Right lobe of liver (tissue), 6 donors: ENCODE measurements at regions not wholly inside any gene's neighbourhood (a gene's known extent, or its start where the extent isn't known, plus 50 kb on each side); places are given as distances from the start of the nearest gene placed in this dataset.

ENCODE experiments used
- ATAC-seq, 4 donors: fragments of 200-7000 bp; cut with Tn5 transposase; one replicate each; pipeline ENCODE4 v1.9.1; 2020; ENCODE audit warnings: mild to moderate bottlenecking in 4 of 4, moderate library complexity in 4 of 4
- DNase-seq, 3 donors: peaks; one replicate each; pipeline ENCODE4 v3.0.0-alpha.2; 2020
- H3K27ac ChIP-seq, 3 donors: fragments of 200-600 bp; one replicate each; pipeline ENCODE4 v1.8.0; 2022
- H3K27me3 ChIP-seq, 2 donors: fragments of 200-600 bp; one replicate each; pipeline ENCODE4 v1.8.0; 2022
- H3K36me3 ChIP-seq, 4 donors: fragments of 200-600 bp; sonication (generic) in 1 of 4; one replicate each; pipeline versions ENCODE4 v1.5.1 to v1.8.0; 2017 to 2022; ENCODE audit warnings: control low read depth in 1 of 4
- H3K4me1 ChIP-seq, 4 donors: fragments of 200-600 bp; sonication (generic) in 1 of 4; one replicate each; pipeline versions ENCODE4 v1.5.1 to v1.8.0; 2017 to 2022; ENCODE audit warnings: control low read depth in 1 of 4
- H3K4me3 ChIP-seq, 3 donors: fragments of 200-600 bp; one replicate each; pipeline ENCODE4 v1.8.0; 2022
- H3K9me3 ChIP-seq, 4 donors: fragments of 200-600 bp; sonication (generic) in 1 of 4; one replicate each; pipeline versions ENCODE4 v1.5.1 to v1.8.0; 2017 to 2022; ENCODE audit warnings: control low read depth in 1 of 4
- CTCF ChIP-seq, 4 donors: fragments of 200-600 bp in 3 of 4; fragments of 450-650 bp in 1 of 4; IDR thresholded peaks; one replicate each; pipeline versions ENCODE4 v1.5.1 to v1.8.0; 2016 to 2022; ENCODE audit warnings: antibody characterized with exemption in 4 of 4, mild to moderate bottlenecking in 2 of 4
- POLR2A ChIP-seq: fragments of 450-650 bp; IDR thresholded peaks from one replicate; pipeline ENCODE4 v1.6.1; 2017; ENCODE audit warnings: antibody characterized with exemption, mild to moderate bottlenecking
- WGBS: methylation state at CpG from one replicate; pipeline ENCODE4 v1.1.6; 2018; ENCODE audit warnings: low coverage, low lambda C conversion rate; ENCODE audit not compliant: insufficient coverage; ENCODE audit errors: missing lambda C conversion rate; 5-methylcytosine and 5-hydroxymethylcytosine counted together
- intact Hi-C, 2 donors: fragments of 100-400 bp; cut with DNase I; formaldehyde crosslinking; loops; one replicate each; pipeline versions ENCODE4 v1.11.2 to v1.14.1; 2022
- donor health status: DM: no; HTN: yes; CAD: no.
- donor health status: DM: no; HTN: no; CAD: no.
- donor health status: DM: no; HTN: no; CAD: no.
- donor health status: DM: no; HTN: yes; CAD: no.
- donor health status: DM: no; HTN: yes; CAD: no.

GRCh38 chr9:11931751-11932150 lies 761.4 kb upstream of the TYRP1 start:
- ATAC-seq (no peak), DNase-seq (no peak)
- no peaks in the 10 kb centered on the region for H3K36me3 ChIP-seq
- WGBS: 53% methylated on average over 3 of the region's 3 CpGs
- intact Hi-C loops: no loop called here
- TF ChIP-seq CTCF (IDR thresholded peaks at IDR 0.05): no peak
- TF ChIP-seq POLR2A: no peak
- H3K9me3 ChIP-seq: no peaks in the 10 kb centered on the region
- H3K27ac ChIP-seq: no peak overlapping the region
- no peak overlapping the region for H3K4me3 ChIP-seq
- no peaks in the 10 kb centered on the region for H3K27me3 ChIP-seq
- no peaks in the 10 kb centered on the region for H3K4me1 ChIP-seq

- Histone ChIP-seq H3K4me1 (no peaks in the 10 kb centered on the region), H3K4me3 (no peak overlapping the region), H3K9me3 (no peaks in the 10 kb centered on the region), H3K27me3 (no peaks in the 10 kb centered on the region), H3K27ac (no peak overlapping the region), H3K36me3 (no peaks in the 10 kb centered on the region)
- intact Hi-C loops: no loop called here
- DNase-seq: no peak
- ATAC-seq: no peak
- TF ChIP-seq CTCF (IDR thresholded peaks at IDR 0.05) (no peak), POLR2A (no peak)
Observed at GRCh38 chr9:11933926-11934325, 759.3 kb upstream of the TYRP1 start.

- no peak for ATAC-seq
Observed at GRCh38 chr9:11946531-11946930, 746.7 kb upstream of the TYRP1 start.

GRCh38 chr9:11962327-11962726 lies 730.9 kb upstream of the TYRP1 start:
- intact Hi-C loops: no loop called here
- 39% methylated on average over 4 of the region's 4 CpGs for WGBS
- H3K27me3 ChIP-seq: no peaks in the 10 kb centered on the region
- DNase-seq (no peak), ATAC-seq (no peak)
- no peaks in the 10 kb centered on the region for H3K9me3 ChIP-seq
- H3K36me3 ChIP-seq: no peaks in the 10 kb centered on the region
- H3K27ac ChIP-seq: no peak overlapping the region
- H3K4me3 ChIP-seq: no peak overlapping the region
- no peak for TF ChIP-seq POLR2A
- no peak for TF ChIP-seq CTCF (IDR thresholded peaks at IDR 0.05)
- no peaks in the 10 kb centered on the region for H3K4me1 ChIP-seq

More at GRCh38 chr9:11946531-11946930, 746.7 kb upstream of the TYRP1 start:
- intact Hi-C loops: no loop called here
- TF ChIP-seq CTCF (IDR thresholded peaks at IDR 0.05) (no peak), POLR2A (no peak)
- no peaks in the 10 kb centered on the region for H3K27me3 ChIP-seq
- WGBS: 27% methylated on average over 1 of the region's 1 CpG
- H3K36me3 ChIP-seq: no peaks in the 10 kb centered on the region
- no peaks in the 10 kb centered on the region for H3K9me3 ChIP-seq
- DNase-seq: no peak
- H3K27ac ChIP-seq: no peak overlapping the region
- no peaks in the 10 kb centered on the region for H3K4me1 ChIP-seq
- H3K4me3 ChIP-seq: no peak overlapping the region

- DNase-seq (no peak), ATAC-seq (no peak)
- H3K4me3 ChIP-seq: no peak overlapping the region
- H3K4me1 ChIP-seq: no peaks in the 10 kb centered on the region
- WGBS: 26% methylated on average over 3 of the region's 4 CpGs
- intact Hi-C loops: no loop called here
- no peak for TF ChIP-seq CTCF (IDR thresholded peaks at IDR 0.05)
- TF ChIP-seq POLR2A: no peak
- H3K27ac ChIP-seq: no peak overlapping the region
- H3K36me3 ChIP-seq: no peaks in the 10 kb centered on the region
- no peaks in the 10 kb centered on the region for H3K27me3 ChIP-seq
- H3K9me3 ChIP-seq: no peaks in the 10 kb centered on the region
Observed at GRCh38 chr9:11966786-11967185, 726.4 kb upstream of the TYRP1 start.
